ENCODE measurements at regions not wholly inside any gene's neighbourhood (a gene's known extent, or its start where the extent isn't known, plus 50 kb on each side); places are given as distances from the start of the nearest gene placed in this dataset.

DNA sequence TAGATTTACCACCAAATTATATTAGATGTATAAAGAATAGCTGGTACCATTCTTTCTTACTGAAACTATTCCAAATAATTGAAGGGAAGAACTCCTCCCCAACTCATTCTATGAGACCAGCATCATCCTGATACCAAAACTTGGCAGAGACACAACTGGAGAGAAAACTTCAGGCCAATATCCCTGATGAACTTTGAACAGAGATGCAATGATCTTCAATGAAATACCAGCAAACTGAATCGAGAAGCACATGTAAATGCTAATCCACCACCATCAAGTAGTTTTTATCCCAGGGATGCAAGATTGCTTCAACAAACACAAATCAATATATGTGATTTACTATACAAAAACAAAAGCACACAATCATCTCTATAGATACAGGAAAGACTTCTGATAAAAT lies 329.8 kb downstream of the RDH14 start:
- Histone ChIP-seq H3K9me3 (ENCODE audit: low read depth, low read length, poor library complexity, severe bottlenecking) (peaks cover 8% of the 10 kb centered on the region), H3K27ac (ENCODE audit: low read depth, low read length, poor library complexity, severe bottlenecking) (no peak overlapping the region), H3K36me3 (ENCODE audit: insufficient read depth, low read length, poor library complexity, severe bottlenecking) (no peaks in the 10 kb centered on the region), H3K27me3 (replicated peaks; ENCODE audit: insufficient read depth, low read depth, low read length, poor library complexity) (no peaks in the 10 kb centered on the region), H3K4me1 (ENCODE audit: insufficient read depth, low read length, poor library complexity, severe bottlenecking) (peaks cover 21% of the 10 kb centered on the region), H3K4me3 (ENCODE audit: low read depth, low read length, poor library complexity, severe bottlenecking) (no peak overlapping the region)
- no peak for DNase-seq (ENCODE audit: low spot score)
- TF ChIP-seq CTCF (conservative IDR thresholded peaks at IDR 0.05; ENCODE audit: low read depth, low read length) (no peak), EZH2 (IDR thresholded peaks at IDR 0.05; ENCODE audit: borderline replicate concordance, low read depth, low read length, poor library complexity, severe bottlenecking) (no peak)
- POLR2A ChIA-PET (ENCODE audit: low non-redundant PET): no interaction called here
- no TSS peak for BruUV-seq (replicated peaks)
- CTCF ChIA-PET: no interaction called here
- intact Hi-C loops (cut with micrococcal nuclease; ENCODE audit: unreplicated experiment): no loop called here

DNA sequence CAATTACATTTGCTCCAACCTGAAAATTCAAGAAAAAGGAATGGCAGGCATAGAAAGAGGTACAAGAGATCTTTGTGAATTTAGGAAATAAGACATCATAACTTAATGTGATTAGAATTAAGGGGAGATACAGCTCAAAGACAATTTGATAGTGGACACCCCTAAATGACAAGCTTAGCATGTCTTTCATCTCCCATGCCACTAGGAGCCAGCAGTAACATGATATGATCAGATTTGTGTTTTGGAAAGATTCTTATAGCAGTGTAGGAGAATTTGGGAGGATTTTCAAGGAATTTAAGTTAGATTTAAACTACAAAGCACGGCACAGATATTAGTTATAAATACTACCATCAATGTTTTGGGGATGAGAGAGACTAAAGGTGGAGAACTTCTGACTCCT lies 340.8 kb downstream of the RDH14 start:
- no peaks in the 10 kb centered on the region for H3K27me3 ChIP-seq (replicated peaks; ENCODE audit: insufficient read depth, low read depth, low read length, poor library complexity)
- H3K9me3 ChIP-seq (ENCODE audit: low read depth, low read length, poor library complexity, severe bottlenecking): peaks cover 8% of the 10 kb centered on the region
- no peak for TF ChIP-seq EZH2 (IDR thresholded peaks at IDR 0.05; ENCODE audit: borderline replicate concordance, low read depth, low read length, poor library complexity, severe bottlenecking)
- TF ChIP-seq CTCF (conservative IDR thresholded peaks at IDR 0.05; ENCODE audit: low read depth, low read length): peak; percentile 53
- H3K27ac ChIP-seq (ENCODE audit: low read depth, low read length, poor library complexity, severe bottlenecking): no peak overlapping the region
- H3K4me3 ChIP-seq (ENCODE audit: low read depth, low read length, poor library complexity, severe bottlenecking): no peak overlapping the region
- no peaks in the 10 kb centered on the region for H3K36me3 ChIP-seq (ENCODE audit: insufficient read depth, low read length, poor library complexity, severe bottlenecking)
- peaks cover 29% of the 10 kb centered on the region for H3K4me1 ChIP-seq (ENCODE audit: insufficient read depth, low read length, poor library complexity, severe bottlenecking)
- no peak for DNase-seq (ENCODE audit: low spot score)
- POLR2A ChIA-PET (ENCODE audit: low non-redundant PET): no interaction called here
- CTCF ChIA-PET: no interaction called here
- BruUV-seq (replicated peaks): no TSS peak
- intact Hi-C loops (cut with micrococcal nuclease; ENCODE audit: unreplicated experiment): no loop called here

GRCh38 chr2:18218160-18218933 lies 339.9 kb downstream of the KCNS3 start:
- ChIA-PET CTCF (no interaction called here), POLR2A (ENCODE audit: low non-redundant PET) (no interaction called here)
- Histone ChIP-seq H3K36me3 (ENCODE audit: insufficient read depth, low read length, poor library complexity, severe bottlenecking) (no peaks in the 10 kb centered on the region), H3K27ac (ENCODE audit: low read depth, low read length, poor library complexity, severe bottlenecking) (no peak overlapping the region), H3K4me3 (ENCODE audit: low read depth, low read length, poor library complexity, severe bottlenecking) (no peak overlapping the region), H3K9me3 (ENCODE audit: low read depth, low read length, poor library complexity, severe bottlenecking) (no peaks in the 10 kb centered on the region), H3K4me1 (ENCODE audit: insufficient read depth, low read length, poor library complexity, severe bottlenecking) (peaks cover 29% of the 10 kb centered on the region), H3K27me3 (replicated peaks; ENCODE audit: insufficient read depth, low read depth, low read length, poor library complexity) (no peaks in the 10 kb centered on the region)
- BruUV-seq (replicated peaks): no TSS peak
- TF ChIP-seq EZH2 (IDR thresholded peaks at IDR 0.05; ENCODE audit: borderline replicate concordance, low read depth, low read length, poor library complexity, severe bottlenecking): no peak
- no peak for TF ChIP-seq CTCF (conservative IDR thresholded peaks at IDR 0.05; ENCODE audit: low read depth, low read length)
- intact Hi-C loops (cut with micrococcal nuclease; ENCODE audit: unreplicated experiment): no loop called here
- DNase-seq (ENCODE audit: low spot score): no peak

Measured in A673 (cell line).